ENCODE measurements at regions not wholly inside any gene's neighbourhood (a gene's known extent, or its start where the extent isn't known, plus 50 kb on each side); places are given as distances from the start of the nearest gene placed in this dataset.

- TF ChIP-seq, protein P1, sequence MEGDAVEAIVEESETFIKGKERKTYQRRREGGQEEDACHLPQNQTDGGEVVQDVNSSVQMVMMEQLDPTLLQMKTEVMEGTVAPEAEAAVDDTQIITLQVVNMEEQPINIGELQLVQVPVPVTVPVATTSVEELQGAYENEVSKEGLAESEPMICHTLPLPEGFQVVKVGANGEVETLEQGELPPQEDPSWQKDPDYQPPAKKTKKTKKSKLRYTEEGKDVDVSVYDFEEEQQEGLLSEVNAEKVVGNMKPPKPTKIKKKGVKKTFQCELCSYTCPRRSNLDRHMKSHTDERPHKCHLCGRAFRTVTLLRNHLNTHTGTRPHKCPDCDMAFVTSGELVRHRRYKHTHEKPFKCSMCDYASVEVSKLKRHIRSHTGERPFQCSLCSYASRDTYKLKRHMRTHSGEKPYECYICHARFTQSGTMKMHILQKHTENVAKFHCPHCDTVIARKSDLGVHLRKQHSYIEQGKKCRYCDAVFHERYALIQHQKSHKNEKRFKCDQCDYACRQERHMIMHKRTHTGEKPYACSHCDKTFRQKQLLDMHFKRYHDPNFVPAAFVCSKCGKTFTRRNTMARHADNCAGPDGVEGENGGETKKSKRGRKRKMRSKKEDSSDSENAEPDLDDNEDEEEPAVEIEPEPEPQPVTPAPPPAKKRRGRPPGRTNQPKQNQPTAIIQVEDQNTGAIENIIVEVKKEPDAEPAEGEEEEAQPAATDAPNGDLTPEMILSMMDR (IDR thresholded peaks at IDR 0.05) = no peak
- TF ChIP-seq POLR2A (IDR thresholded peaks at IDR 0.05) = no peak
- no peak for TF ChIP-seq POLR2AphosphoS5 (IDR thresholded peaks at IDR 0.05)
Measured at GRCh38 chr1:30012455-30013440, 710.6 kb downstream of the MATN1 start.

All from upper lobe of left lung (tissue), 4 donors.